ENCODE measurements at regions not wholly inside any gene's neighbourhood (a gene's known extent, or its start where the extent isn't known, plus 50 kb on each side); places are given as distances from the start of the nearest gene placed in this dataset.

- TF ChIP-seq CTCF (conservative IDR thresholded peaks at IDR 0.05) (no peak), EZH2 (IDR thresholded peaks at IDR 0.05; ENCODE audit: low read depth) (no peak)
These were observed 129.3 kb upstream of the RAI14 start for GRCh38 chr5:34526682-34527305.

All from PC-9 (cell line).